Vagina (tissue), 2 donors: ENCODE measurements at regions not wholly inside any gene's neighbourhood (a gene's known extent, or its start where the extent isn't known, plus 50 kb on each side); places are given as distances from the start of the nearest gene placed in this dataset.
A peak's percentile ranks its signal among the peaks of the same experiment; 100 is the strongest.

Experiments
- DNase-seq, 2 donors: peaks; one replicate each; pipeline ENCODE4 v3.0.0-alpha.2; 2017; ENCODE audit errors: extremely low spot score in 2 of 2
- H3K27ac ChIP-seq: fragments of 200-600 bp; sonication (generic); one replicate; pipeline ENCODE4 v1.5.1; 2019
- H3K27me3 ChIP-seq: fragments of 200-600 bp; sonication (generic); one replicate; pipeline ENCODE4 v1.5.1; 2019
- H3K36me3 ChIP-seq, 2 donors: fragments of 200-600 bp; sonication (generic); one replicate each; pipeline ENCODE4 v1.5.1; 2017 to 2019
- H3K4me1 ChIP-seq: fragments of 200-600 bp; sonication (generic); one replicate; pipeline ENCODE4 v1.5.1; 2019
- H3K4me3 ChIP-seq, 2 donors: fragments of 200-600 bp; sonication (generic); 1 replicate in 1 of 2; 2 replicates in 1 of 2; pipeline ENCODE4 v1.5.1; 2016 to 2019
- H3K9me3 ChIP-seq: fragments of 200-600 bp; sonication (generic); one replicate; pipeline ENCODE4 v1.5.1; 2019
- CTCF ChIP-seq, 3 experiments: fragments of 450-650 bp in 2 of 3; fragments of 200-600 bp in 1 of 3; sonication (generic) in 1 of 3; IDR thresholded peaks; one replicate each; pipeline ENCODE4 v1.5.1; 2017 to 2019; ENCODE audit warnings: antibody characterized with exemption in 3 of 3, mild to moderate bottlenecking in 2 of 3, moderate library complexity in 2 of 3
- POLR2A ChIP-seq, 2 donors: fragments of 450-650 bp; IDR thresholded peaks; one replicate each; pipeline ENCODE4 v1.6.1; 2017; ENCODE audit warnings: antibody characterized with exemption in 2 of 2, mild to moderate bottlenecking in 2 of 2, moderate library complexity in 2 of 2
- POLR2AphosphoS5 ChIP-seq, 2 donors: sonication (generic); formaldehyde crosslinking; IDR thresholded peaks; one replicate each; pipeline ENCODE4 v1.9.0; 2017; ENCODE audit warnings: antibody characterized with exemption in 2 of 2, mild to moderate bottlenecking in 2 of 2, low read depth in 1 of 2; ENCODE audit not compliant: insufficient read depth in 1 of 2
- intact Hi-C: fragments of 100-400 bp; cut with DNase I; formaldehyde crosslinking; loops from one replicate; pipeline ENCODE4 v1.15.1; 2023

GRCh38 chr11:16605894-16606783 lies 132.3 kb upstream of the C11orf58 start:
- TF ChIP-seq POLR2A (IDR thresholded peaks at IDR 0.05) (no peak), POLR2AphosphoS5 (IDR thresholded peaks at IDR 0.05; ENCODE audit: insufficient read depth in 1 of 2, low read depth in 1 of 2) (peak in 1 of 2 donors; percentile 49), CTCF (IDR thresholded peaks at IDR 0.05) (peak; percentile 59 to 87 (median 75))
- Histone ChIP-seq H3K4me1 (peaks cover 33% of the 10 kb centered on the region), H3K9me3 (no peaks in the 10 kb centered on the region), H3K36me3 (no peaks in the 10 kb centered on the region), H3K4me3 (peak overlapping the region; percentile 53 to 59), H3K27me3 (peaks cover 7% of the 10 kb centered on the region), H3K27ac (peak overlapping the region; percentile 81)
- intact Hi-C loops = loop anchor here (5.0 kb wide), 1 partner anchor 954 kb away; no protein-coding TSS in a partner anchor
- DNase-seq = no peak

GRCh38 chr11:16605389-16605893 lies 133.0 kb upstream of the C11orf58 start:
- no peak for TF ChIP-seq CTCF (IDR thresholded peaks at IDR 0.05)
- no peak for TF ChIP-seq POLR2A (IDR thresholded peaks at IDR 0.05)
- no peak for TF ChIP-seq POLR2AphosphoS5 (IDR thresholded peaks at IDR 0.05; ENCODE audit: insufficient read depth in 1 of 2, low read depth in 1 of 2)
- DNase-seq = no peak
- H3K9me3 ChIP-seq = no peaks in the 10 kb centered on the region
- peak overlapping the region; percentile 53 to 59 for H3K4me3 ChIP-seq
- peaks cover 33% of the 10 kb centered on the region for H3K4me1 ChIP-seq
- peaks cover 3% of the 10 kb centered on the region for H3K27me3 ChIP-seq
- peak overlapping the region; percentile 81 for H3K27ac ChIP-seq
- intact Hi-C loops = loop anchor here (5.0 kb wide), 1 partner anchor 953 kb away; no protein-coding TSS in a partner anchor
- H3K36me3 ChIP-seq = no peaks in the 10 kb centered on the region

- intact Hi-C loops = loop anchor here (5.0 kb wide), 1 partner anchor 953 kb away; no protein-coding TSS in a partner anchor
- DNase-seq = no peak
- H3K27me3 ChIP-seq = peaks cover under 1% of the 10 kb centered on the region
- peaks cover 33% of the 10 kb centered on the region for H3K4me1 ChIP-seq
- peak overlapping the region; percentile 53 to 59 for H3K4me3 ChIP-seq
- no peaks in the 10 kb centered on the region for H3K9me3 ChIP-seq
- TF ChIP-seq CTCF (IDR thresholded peaks at IDR 0.05) = no peak
- TF ChIP-seq POLR2AphosphoS5 (IDR thresholded peaks at IDR 0.05; ENCODE audit: insufficient read depth in 1 of 2, low read depth in 1 of 2) = no peak
- TF ChIP-seq POLR2A (IDR thresholded peaks at IDR 0.05) = no peak
- H3K27ac ChIP-seq = peak overlapping the region; percentile 81
- H3K36me3 ChIP-seq = no peaks in the 10 kb centered on the region
Observed at GRCh38 chr11:16604794-16605388, 133.6 kb upstream of the C11orf58 start.

- H3K9me3 ChIP-seq = no peaks in the 10 kb centered on the region
- peak overlapping the region; percentile 81 for H3K27ac ChIP-seq
- TF ChIP-seq CTCF (IDR thresholded peaks at IDR 0.05) (no peak), POLR2AphosphoS5 (IDR thresholded peaks at IDR 0.05; ENCODE audit: insufficient read depth in 1 of 2, low read depth in 1 of 2) (no peak), POLR2A (IDR thresholded peaks at IDR 0.05) (no peak)
- H3K36me3 ChIP-seq = no peaks in the 10 kb centered on the region
- peaks cover 33% of the 10 kb centered on the region for H3K4me1 ChIP-seq
- peak overlapping the region; percentile 53 to 59 for H3K4me3 ChIP-seq
- no peaks in the 10 kb centered on the region for H3K27me3 ChIP-seq
- intact Hi-C loops = no loop called here
- DNase-seq = no peak
Observed at GRCh38 chr11:16603890-16604793, 134.3 kb upstream of the C11orf58 start.
